Embryonic facial prominence (tissue), 1 donor: ENCODE measurements at regions not wholly inside any gene's neighbourhood (a gene's known extent, or its start where the extent isn't known, plus 50 kb on each side); places are given as distances from the start of the nearest gene placed in this dataset.

Source experiments
- DNase-seq: peaks from one replicate; pipeline ENCODE4 v3.0.0-alpha.2; 2016; ENCODE audit errors: extremely low spot score

DNA sequence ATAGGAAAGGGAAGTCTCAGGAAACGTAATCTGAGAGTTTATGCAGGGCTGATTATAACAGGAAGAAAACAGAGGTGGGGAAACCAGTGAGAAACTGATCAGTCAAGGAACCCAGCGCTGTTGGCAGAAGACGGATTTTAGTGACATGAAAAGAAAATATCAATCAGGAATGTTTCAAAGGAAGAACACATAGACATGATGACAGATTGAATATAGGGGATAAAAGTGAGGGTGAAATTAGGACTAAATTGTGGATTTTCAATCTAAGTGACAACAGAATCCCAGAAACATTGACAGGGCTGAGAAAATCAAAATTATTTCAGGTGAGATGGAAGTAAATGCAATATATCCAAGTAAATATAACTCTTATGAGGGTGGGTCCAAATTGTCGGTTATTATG, 199.8 kb upstream of the CCDC150 start:
- no peak for DNase-seq

DNA sequence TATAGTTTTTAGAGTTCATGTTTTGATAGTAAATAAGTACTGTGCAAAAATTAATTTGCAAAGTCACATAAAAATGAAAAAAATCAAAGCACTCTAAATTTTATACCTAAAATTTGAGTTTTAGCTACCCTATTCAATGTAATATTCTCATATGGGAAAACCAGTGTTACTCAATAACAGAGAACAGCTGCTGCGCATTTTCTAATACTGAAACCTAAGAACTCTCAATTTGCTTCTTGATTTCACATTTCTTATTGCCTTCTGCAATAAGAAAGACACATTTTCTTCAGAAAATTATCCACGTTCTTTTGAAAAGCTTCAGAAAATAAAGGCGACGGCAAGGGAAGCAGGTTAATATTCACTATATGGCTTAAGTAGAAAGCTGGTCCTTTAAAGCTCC, 199.1 kb upstream of the CCDC150 start:
- no peak for DNase-seq

DNA sequence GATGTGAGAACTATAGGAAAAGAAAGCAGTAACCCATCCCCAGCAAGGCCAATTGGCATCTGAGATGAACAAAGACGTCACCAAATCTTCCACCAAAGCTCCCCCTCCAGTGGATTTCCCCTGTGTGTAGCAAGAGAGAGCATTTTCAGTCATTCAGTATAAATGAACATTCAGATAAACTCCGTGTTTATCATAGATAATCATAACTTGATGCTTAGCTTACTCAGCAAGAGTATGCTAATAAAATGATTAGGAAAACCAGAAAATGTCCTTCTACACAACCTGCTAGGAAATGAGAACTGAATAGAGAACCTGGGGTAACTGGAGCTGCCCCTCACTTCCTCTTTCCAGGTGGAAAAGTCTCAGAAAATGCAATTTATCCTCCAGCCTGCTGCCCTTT, 198.0 kb upstream of the CCDC150 start:
- DNase-seq = no peak

DNA sequence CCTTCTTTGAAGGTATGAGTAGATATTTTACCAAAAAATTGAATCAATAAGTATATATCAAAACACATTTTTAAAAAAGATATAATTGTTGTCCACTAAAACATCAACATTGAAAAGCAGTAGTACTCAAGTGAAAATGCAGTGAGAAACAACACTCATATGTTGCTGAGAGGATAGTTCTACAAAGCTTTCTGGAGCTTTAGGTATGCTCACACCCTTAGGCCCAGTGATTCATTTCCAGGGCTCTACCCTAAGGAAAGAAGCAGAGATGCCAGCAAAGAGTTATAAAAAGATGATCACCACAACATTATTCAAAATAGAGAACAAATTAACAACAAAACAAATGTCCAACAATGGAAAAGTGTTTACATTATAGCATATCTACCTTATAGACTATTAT, 197.3 kb upstream of the CCDC150 start:
- DNase-seq = no peak

DNA sequence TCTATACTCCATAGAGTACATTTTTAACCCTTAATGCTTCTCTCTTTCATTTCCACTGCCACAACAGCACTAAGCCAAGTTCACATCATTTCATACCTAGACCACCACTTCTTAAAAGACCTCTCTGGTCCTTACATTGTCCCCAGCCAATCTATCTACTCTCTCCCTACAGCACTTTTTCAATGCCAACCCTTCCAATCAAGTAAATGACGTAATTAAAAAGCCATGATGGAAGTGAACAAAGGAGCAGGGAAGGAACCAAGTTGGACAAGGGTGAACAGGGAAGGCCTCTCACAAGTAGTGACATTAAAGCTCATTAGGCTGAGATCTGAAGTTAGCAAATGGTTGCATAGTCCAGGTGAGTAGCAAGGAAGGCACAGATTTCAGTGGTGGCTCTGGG, 195.1 kb upstream of the CCDC150 start:
- DNase-seq = no peak

- DNase-seq = no peak
These were observed 193.5 kb upstream of the CCDC150 start for GRCh38 chr2:196445991-196446390.

DNA sequence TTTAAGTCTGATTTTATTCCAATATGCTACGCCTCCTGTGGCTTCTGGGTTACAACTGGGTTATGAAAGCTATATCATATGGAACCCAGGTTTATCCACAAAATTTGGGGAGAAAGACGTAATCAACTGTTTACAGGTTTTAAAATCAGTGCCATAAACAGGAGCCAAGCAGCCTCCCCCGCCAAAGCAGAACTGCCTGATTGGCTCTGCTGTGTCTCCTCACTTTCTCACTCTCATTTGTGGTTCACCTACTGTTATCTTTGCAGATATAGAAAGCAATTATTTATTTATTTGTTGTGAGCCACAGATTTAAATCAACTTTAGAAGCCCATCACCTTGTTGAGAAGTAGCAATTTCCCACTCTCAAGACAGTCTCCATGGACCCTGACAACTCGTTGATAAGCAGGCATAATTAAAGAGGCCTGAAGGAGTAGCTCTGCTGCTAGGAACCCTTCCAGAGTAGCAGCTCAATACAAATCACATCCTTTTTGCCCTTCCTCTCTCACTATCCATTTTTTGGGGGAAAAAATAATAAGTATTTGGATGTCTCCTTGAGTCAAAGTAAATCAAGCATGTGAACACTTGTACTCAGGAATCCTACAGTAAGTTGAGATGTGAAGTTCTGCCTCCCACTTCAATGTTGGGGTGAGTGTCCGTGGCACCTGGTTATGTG, 191.0 kb upstream of the CCDC150 start:
- DNase-seq = no peak

DNA sequence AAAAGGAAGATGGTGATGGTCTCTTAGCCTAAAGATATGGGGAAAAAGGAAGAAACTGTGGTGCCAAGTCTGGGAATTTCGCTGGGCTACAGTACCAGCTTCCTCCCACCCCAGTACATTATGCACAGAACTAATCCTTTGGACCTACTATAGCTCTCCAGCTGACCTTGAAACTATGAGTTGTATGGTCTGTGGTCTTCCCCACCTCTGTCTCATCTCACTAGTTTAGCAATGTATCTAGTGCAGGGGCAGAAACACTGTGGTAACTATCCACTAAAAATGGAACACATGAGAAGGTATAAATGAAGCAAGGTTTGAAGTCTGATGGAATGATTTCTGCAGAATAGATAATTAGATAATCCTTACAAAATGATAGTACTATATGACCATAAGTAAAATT, 190.4 kb upstream of the CCDC150 start:
- no peak for DNase-seq

DNA sequence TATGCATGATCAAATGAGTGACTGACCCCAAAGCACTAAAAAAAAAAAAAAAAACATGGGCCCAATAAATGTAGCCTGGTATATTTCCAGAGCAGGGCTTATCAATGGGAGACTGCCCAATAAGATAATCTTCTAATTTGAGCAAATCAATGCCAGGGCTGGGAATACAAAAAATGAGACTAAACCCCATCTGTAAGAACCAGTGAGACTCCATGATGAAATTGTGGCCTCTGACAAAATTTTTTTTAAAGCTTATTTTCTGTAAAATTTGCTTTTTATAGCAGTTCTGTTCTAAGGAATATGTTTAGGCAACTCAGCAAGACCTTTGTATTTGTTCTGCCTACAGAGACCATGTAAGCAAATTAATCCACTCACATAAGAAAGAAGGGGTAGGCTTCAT, 186.8 kb upstream of the CCDC150 start:
- no peak for DNase-seq

DNA sequence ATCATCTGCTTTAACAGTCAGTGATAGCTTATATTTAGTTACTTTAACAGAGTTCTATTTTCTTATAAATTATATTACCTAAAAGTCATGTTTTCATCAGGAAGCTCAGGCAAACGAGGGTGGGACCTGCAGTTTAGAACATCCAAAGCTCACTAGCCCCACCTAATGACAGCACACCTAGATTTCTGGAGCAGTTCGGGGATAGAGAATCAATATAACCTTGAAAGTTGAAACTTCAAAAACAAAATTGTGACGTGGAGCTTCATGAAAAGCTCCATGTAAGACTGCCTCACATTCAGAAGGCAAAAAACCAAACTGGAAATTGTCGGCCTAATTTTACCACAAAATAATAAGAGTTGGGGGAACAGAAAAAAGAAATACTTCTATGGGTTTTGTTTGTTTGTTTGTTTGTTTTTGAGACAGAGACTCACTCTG, 185.9 kb upstream of the CCDC150 start:
- no peak for DNase-seq

- DNase-seq = no peak
These were observed 185.0 kb upstream of the CCDC150 start for GRCh38 chr2:196454492-196454891.

- DNase-seq = no peak
These were observed 180.0 kb upstream of the CCDC150 start for GRCh38 chr2:196459539-196459938.

GRCh38 chr2:196463706-196464105, 175.8 kb upstream of the CCDC150 start:
- no peak for DNase-seq

DNA sequence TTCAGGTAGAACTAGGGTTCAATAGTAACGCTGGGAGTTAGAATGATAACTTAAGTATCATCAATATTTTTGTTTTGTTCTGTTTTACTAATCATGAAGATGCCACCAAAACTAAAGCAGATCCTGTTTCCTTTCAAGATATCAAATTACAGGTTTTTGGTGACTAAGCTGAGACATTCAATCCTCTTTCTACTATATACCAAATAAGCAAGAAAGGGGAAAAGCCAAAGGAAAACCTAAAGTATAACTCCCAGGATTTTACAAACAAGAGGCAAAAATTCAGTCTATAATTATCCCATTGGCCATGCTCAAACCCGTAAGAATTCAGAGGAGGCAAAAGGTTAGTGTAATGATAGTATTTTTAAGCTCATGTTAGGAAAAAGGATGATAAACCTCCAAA, 175.2 kb upstream of the CCDC150 start:
- no peak for DNase-seq

GRCh38 chr2:196466581-196466980, 172.9 kb upstream of the CCDC150 start:
- DNase-seq = no peak

DNA sequence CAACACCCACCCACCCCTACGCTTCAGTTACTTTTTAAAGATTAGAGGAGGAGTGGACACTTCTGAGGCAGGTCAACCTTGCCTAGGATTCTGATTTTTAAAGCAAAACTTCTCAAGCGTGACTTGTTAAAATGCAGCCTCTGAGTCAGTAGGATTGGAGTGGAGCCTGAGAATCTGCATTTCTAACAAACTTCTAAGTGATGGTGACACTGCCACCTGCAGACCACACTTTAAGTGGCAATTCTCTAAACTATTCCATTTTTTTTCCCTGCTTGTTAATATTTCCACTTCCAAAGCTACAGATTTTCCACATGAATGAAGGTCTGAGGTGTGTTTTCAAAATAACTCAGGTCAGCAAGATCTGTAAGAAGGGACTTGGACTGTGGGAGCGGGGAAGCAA, 171.1 kb upstream of the CCDC150 start:
- no peak for DNase-seq

GRCh38 chr2:196473617-196474016, 165.9 kb upstream of the CCDC150 start:
- no peak for DNase-seq

GRCh38 chr2:196475611-196476010, 163.9 kb upstream of the CCDC150 start:
- no peak for DNase-seq

GRCh38 chr2:196478588-196478987, 160.9 kb upstream of the CCDC150 start:
- DNase-seq = no peak

- DNase-seq = no peak
These were observed 160.2 kb upstream of the CCDC150 start for GRCh38 chr2:196479350-196479749.

- DNase-seq = no peak
These were observed 158.7 kb upstream of the CCDC150 start for GRCh38 chr2:196480653-196481323.

DNA sequence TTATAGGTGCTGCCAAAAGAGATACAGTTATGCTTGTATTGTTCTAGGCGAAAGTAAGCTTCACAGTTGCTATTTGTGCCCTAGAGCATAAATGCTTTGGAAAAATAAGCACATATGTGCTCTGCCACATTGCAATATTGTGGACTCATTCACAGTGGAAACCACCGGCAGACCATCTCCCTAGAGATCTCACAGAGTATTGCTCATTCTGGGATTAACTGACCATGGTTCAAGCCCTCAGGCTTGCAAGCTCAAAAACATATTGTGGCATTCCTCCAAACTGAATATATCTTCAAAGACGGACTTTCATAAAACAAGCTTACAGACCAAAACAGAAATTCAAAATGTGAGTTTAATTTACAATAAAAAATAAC, 158.2 kb upstream of the CCDC150 start:
- DNase-seq = no peak

GRCh38 chr2:196482119-196483065, 157.1 kb upstream of the CCDC150 start:
- no peak for DNase-seq
